GM12891 (cell line): ENCODE measurements at regions not wholly inside any gene's neighbourhood (a gene's known extent, or its start where the extent isn't known, plus 50 kb on each side); places are given as distances from the start of the nearest gene placed in this dataset.

Source experiments
- PAX5 ChIP-seq: IDR thresholded peaks from 2 replicates; pipeline ENCODE4 v1.6.1; 2011; ENCODE audit warnings: low read length, moderate library complexity, mild to moderate bottlenecking; ENCODE audit not compliant: insufficient read depth, severe bottlenecking
- POLR2A ChIP-seq: IDR thresholded peaks from 2 replicates; pipeline ENCODE4 v1.6.1; 2011; ENCODE audit warnings: low read depth, low read length, control low read depth
- POLR2AphosphoS5 ChIP-seq: IDR thresholded peaks from 2 replicates; pipeline ENCODE4 v1.6.1; 2011; ENCODE audit warnings: low read depth, low read length, control low read depth
- TAF1 ChIP-seq: IDR thresholded peaks from 2 replicates; pipeline ENCODE4 v1.6.1; 2011; ENCODE audit warnings: low read depth, low read length, control low read depth

- TF ChIP-seq TAF1 (no peak), POLR2A (no peak), POLR2AphosphoS5 (no peak), PAX5 (no peak)
Observed at GRCh38 chr13:80116107-80116506, 224.8 kb downstream of the SPRY2 start.
